ENCODE measurements at regions not wholly inside any gene's neighbourhood (a gene's known extent, or its start where the extent isn't known, plus 50 kb on each side); places are given as distances from the start of the nearest gene placed in this dataset.
A peak's percentile ranks its signal among the peaks of the same experiment; 100 is the strongest.
"Not testable (repeated sequence)": the region's sequence is repeated elsewhere in the genome, so short reads cannot be mapped to it uniquely, and the experiment has no call there.

DNA sequence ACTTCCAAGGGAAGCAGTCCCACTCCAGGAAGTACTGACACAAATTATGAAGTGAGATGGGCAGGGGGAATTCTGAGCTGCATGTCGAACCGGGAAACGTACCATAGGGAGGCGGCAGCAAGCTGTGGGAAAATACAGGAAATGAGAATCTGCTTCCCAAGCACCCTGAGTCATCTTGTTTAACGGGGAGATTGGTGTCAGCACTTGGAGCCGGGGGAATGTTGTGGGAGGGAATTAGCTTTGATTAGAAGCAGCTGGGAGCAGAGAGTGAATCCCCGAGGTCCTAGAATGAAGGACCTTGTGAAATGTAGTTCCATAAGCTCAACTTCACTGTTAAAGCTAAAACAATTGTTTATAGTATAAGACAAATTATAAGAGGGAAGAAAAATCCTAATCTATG is 141.4 kb upstream of the PRKCQ start:
- no peak for DNase-seq

DNA sequence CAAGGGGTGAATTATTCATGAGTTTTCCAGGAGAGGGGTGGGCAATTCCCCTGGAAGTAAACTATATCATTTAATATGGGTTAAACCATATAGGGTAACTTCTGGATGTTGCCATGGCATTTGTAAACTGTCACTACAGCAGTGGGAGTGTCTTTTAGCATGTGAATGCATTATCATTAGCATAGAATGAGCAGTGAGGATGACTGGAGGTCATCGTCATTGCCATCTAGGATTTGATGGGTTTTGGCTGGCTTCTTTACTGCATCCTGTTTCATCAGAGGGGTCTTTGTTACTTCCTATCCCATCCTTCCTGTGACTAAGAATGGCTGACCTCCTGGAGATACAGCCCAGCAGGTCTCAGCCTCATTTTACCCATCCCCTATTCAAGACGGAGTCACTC is 139.5 kb upstream of the PRKCQ start:
- DNase-seq: no peak

DNA sequence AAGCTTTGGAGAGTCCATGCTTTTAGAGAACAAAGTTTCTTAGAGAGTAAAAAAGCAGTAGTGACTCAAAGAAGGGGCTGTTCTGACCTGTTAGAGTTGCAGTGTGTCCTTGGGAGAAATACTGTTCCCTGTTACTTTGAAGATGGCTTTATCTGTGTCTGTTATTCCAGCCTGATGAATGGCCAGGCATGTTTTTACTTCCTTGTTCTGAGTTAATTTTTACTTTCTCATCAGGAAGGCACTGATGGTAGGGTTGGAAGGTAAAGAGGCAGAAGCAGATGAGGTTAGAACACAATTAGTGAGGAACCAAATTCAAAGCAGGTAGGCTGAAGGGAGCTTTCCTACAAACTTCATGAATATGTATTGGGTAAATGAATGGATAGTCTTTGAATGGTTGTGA is 138.5 kb upstream of the PRKCQ start:
- no peak for DNase-seq

DNA sequence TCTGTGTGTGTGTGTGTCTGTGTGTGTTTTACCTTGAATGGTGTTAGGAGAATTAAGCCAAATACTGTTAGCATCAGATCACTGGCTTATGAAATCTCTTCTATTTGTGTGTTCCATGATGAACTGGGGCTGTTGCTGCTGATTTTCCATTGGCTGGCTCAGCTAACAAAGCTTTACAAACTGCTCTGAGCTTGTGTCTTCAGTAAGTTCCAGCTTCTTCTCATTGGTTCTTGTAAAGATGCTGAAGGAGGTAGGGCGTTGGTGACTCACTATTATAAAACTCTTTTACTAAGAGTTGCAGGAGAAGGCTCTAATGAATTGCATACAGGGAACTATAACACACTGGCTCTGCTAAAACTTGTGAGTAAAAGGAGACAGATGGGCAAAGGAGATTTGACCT is 136.4 kb upstream of the PRKCQ start:
- DNase-seq: no peak

DNA sequence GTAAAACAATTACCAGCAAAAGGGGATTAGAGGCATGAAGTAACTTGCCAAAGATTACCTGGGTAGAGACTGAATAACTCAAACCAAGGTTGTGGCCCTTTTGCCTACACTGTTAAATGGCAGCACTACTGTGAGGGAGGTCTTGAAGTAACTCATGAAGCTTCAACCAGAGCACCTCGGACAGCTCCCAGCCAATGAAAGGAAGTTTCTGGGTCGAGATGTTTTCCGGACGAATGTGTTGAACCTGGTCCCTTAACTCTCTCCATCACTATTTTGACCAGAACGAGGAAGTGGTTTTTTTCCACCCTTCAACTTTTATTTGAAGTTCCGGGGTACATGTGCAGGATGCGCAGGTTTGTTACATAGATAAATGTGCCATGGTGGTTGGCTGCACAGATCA is 133.6 kb upstream of the PRKCQ start:
- DNase-seq: no peak

DNA sequence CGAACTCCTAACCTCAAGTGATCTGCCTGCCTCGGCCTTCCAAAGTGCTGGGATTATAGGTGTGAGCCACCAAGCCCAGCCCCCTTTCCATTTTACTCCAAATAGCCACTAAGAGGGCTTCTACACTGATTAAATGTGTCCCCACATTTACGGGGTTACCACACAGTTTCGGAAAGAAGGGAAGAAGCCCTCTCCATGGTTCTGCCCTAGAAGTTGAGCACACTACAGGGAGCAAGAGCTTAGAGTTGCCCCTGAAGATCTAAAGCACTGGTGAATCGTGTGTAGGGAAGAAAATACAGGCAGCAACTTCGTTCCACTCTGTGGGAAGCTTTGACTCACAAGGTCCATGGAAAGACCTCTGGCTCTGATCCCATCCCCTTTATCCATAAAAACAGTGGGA is 133.0 kb upstream of the PRKCQ start:
- DNase-seq: no peak

DNA sequence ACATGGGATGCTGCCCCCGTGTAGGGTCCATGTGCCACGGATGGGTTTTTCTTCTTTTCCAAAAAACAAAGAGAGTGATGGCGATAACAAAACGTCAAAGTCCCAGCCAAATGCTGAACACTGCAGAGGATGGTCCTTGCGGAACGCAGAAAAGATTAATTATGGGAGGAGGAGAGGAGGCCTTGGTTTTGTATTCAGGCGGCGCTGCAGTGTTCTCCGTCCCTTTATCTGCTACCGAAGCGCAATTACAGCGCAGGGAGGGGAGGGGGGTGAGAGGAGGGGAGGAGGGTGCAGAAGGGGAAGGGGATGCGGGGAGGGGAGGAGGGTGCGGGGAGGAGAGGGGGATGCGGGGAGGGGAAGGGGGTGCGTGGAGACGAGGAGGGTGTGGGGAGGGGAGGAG is 131.8 kb upstream of the PRKCQ start:
- DNase-seq: no peak

DNA sequence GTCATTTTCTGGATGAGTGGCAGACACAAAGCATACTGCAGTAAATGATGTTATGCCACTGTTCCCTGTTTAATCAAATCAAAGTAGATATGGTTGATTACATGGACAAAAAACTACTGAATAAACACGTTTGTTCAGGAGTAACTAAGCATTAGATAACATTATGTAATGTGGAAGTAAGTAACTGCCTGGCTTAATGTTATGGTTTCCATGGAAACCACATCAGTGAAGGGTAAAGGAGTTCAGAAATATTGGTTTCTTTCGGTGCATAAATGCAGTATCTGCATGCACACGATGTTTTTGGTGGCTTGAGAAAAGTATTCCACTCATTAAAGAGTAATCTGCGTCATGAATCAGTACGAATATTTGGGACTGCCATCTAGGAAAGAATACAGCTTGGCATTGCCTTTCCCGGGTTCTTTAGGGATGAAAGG is 131.3 kb upstream of the PRKCQ start:
- no peak for DNase-seq

DNA sequence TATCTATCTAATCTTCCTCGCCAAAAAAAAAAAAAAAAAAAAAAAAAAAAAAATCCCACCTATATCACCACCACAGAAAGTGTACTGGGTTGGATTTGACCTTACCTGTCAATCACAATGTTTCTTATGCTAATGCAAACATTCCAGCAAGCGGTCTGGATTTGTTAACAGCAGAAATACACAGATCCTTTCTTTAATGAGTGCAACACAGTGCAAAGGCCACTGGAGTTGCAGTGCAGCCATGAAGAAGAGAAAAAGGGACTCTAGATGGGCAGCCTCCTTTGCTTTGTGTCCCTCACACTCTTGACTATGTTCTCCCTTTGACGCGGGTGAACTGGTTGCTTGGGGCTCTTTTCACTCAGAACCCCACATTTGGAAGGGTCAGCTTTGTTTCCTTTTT is 127.3 kb upstream of the PRKCQ start:
- no peak for DNase-seq

DNA sequence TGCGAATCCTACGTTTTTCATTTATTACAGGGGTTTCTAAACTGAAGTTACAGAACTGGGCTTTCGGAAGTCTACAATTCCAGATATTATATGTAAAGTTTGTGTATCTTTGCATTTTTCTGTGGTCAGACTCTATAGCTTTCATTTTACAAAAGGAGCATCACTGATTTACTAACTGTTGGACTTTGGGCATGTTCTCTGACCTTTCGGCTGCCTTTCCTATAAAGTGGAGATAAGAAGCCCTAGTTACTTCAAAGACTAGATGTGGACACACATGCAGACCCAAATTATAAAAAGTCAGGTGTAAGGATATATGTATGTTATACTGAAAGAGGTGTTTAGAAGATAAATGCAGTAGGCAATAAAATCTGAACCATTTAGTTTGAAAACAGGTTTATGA is 126.6 kb upstream of the PRKCQ start:
- no peak for DNase-seq

DNA sequence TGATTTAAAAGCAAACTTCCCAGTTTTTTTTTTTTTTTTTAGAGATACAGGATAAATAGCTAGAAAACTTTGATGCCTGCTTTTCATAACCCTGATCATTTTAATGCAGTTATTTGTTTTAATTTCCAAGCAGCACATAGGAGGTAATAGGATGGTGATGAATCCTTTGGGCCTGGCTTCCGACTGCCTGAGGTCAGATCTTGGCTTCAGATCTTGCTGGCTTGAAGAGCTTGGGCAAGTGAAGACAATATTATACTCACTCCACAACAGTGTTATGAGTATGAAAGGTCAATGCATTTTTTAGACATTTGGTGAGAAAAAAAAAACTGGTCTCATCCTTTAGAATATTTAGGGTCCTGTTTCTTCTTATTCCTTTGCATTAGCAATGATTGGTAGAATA is 124.8 kb upstream of the PRKCQ start:
- no peak for DNase-seq

DNA sequence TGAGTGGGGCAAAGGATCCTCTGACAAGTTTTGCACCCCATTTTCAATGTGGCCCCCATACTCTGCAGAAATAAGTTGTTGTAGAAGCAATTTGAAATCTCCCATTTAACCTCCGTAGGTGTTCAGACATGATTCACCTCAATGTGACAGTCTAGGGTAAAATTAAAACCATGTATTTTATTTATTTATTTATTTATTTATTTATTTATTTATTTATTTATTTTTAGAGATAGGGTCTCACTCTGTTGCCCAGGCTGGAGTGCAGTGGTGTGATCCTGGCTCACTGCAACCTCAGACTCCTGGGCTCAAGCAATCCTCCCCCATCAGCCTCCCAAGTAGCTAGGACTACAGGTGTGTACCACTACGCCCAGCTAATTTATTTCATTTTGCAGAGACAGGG is 122.8 kb upstream of the PRKCQ start:
- not testable (repeated sequence) for DNase-seq

DNA sequence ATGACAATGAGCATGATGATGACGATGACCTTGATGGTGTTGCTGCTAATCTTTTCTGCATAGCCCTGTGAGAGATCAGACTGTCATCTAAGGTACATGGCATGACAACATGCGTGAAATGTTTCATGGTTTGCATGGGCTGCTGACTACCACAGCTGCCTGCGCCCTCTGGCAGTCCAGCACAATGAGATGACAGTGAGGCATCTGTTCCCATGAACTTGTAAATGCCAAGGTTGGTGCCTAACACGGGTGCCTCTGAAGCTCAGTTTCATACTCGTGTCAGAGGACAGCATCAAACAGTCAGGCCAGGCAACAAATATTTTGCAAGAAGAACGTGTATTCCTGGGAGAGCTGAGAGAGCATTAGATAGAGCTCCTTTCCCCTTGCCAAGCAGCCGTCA is 122.0 kb upstream of the PRKCQ start:
- no peak for DNase-seq

DNA sequence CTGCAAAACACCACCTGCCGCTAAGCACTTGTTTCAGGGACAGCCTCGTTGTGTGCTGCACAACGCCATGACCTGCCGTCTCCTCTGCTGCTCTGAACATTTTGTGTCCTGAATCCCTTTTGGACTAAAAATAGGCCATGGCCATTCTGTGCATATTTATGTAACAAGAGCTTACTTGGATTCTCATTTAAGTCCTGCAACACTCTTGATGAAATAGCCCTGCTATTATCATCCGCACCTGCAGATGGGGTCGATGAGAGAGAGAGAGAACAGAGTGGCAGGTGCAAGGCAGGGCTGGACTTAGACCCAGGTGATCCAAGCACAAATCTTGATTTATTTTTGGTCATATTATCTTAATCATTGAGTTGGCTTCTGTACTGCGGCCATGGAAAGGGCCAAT is 121.2 kb upstream of the PRKCQ start:
- DNase-seq: no peak

DNA sequence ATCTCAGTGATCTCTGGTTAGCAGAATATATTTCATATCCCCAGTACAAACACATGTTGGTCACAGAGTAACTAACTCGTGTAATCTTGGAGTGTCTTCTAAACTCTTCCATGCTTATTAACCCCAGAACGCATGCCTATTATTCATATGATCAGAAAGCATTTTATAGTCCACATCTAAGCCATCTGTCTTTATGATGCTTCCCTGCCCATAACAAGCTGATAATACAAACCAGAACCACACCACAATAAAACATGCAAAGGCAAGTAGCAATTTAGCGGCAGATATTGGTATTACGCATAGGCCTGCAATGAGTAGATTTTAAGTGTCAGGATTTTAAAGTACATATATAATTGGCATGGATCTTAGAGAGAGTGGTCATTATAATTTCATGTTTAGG is 120.0 kb upstream of the PRKCQ start:
- no peak for DNase-seq

DNA sequence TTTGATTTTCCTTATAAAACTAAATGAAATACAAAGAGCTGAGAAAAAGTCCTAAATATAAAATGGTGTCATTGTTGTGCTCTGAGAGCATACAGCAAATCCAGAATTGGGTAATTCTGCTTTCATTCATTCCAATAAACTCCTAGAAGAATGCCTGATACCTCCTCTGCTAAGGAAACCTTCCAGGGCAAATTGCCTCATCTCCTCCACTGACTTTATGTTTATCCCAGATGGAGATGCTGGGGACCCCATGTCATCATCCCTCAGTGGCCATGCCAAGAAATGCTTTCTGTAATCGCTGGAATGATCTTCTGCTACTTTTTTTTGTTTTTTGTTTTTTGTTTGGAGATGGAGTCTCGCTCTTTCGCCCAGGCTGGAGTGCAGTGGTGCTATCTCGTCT is 119.3 kb upstream of the PRKCQ start:
- DNase-seq: no peak

DNA sequence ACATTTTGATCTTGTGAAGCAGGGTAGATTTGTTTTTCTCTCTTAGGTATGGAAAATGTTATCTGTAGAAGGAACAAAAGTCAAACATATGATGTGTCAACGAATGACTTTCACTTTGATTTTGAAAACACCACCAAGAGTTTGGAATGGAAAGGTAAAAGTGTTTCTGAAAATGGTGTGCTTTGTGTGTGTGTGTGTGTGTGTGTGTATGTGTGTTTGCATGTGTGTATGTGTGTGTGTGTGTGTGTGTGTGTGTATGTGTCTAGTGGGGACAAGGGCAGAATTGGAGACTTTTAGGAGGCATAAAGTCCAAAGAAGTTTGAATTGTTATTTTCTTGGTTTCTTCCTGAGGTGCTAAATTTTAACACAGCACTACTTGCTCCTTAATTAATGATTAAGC is 115.4 kb upstream of the PRKCQ start:
- no peak for DNase-seq

DNA sequence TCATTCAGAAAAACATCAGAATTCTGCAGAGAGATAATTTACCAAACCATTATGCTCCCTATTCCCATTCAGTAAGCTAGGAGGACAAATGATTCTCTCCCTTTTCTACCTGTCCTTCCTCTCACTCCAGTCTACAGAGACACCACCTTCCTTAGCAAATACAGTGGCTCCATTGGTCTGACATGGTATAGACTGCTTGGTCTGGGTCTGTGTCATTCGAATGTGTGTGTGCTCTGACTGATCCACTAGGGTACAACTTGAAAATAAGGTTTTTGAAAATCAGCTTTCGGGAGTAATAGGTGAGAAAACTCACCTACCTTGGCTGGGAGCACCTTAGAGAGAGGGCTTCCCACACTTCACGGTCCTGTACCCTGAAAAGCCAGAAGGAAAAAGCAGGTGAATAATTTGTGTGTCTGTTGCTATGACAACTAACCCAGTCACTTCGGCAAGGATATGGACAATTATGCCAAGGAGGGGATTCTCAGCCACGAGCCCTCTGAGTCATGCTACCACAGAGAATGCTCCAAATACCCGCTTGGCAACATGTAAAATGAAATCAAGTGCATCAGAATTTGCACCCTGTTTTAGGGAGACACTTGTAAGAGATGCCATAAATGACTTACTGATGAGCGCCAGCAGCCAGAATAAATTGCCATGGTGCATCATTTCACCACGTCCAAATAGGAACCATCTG is 114.5 kb upstream of the PRKCQ start:
- DNase-seq: no peak

DNA sequence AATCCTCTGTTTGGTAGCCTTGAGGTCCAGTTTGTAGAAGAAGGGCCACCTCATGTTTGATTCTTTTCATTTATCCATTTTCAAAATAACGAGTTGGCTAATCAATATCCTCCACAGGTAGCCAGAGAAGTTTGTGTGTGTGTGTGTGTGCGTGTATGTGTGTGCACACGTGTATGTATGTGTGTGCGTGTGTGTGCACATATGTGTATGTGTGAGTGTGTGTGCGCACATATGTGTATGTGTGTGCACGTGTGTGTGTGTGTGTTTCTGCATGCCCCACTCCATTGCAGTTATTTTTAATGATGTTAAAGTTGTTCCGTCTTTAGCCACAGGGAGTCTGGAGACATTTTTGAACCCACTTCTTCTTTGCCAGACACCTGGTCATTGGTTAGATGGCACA is 112.8 kb upstream of the PRKCQ start:
- no peak for DNase-seq

DNA sequence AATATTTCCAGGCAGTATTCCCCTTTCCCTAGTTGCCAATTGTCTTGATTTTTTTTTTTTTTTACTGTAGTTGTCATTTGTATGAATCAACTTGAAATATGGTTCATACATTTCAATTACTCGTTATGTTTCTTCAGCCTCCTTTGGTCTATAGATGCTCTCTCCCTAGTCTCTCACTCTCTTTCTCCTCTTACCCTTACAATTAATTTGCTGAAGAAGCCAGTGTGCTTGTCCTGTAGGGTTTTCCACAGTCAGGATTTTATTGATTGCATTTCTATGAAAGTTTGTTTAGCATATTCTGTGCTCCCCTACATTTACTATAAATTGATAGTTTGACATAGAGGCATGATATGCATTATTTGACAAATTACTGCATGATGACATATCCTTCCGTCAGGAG is 112.0 kb upstream of the PRKCQ start:
- no peak for DNase-seq

DNA sequence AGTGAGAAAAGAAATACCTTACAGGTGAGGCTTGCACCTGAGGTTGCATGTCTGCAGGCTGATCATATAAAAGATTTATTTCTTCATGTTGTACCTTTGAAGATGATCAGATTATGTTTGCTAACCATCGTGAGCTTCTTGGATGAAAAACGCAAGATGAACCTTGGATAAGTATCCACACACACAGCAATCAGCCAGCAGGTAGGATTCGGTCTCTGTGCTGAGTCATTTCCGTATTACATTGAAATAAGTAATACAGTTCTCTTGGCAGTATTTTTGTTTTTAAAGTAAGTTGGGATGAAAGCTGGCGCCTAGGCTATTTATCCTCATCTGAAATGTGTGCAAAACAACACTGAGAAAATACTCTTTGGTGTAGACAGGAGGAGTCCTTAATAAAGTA is 109.0 kb upstream of the PRKCQ start:
- no peak for DNase-seq

DNA sequence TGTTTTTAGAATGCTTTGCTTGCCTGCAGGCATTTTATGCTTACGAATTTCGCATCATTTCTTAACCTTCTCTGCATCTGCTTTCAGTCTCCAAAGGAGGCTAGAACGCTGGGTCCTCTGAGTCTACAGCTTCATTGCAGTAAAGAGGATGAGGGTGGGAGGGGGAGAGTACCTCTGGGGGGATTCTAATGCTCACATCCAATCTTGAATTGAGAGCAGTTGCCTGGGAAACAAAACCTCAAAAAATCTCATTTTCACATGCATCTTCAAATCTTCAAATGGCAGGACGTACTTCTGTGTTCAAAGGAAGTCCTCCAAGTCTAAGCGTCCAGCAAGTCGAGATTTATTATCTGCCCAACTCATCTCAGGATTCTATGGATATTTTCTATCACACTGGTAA is 100.7 kb upstream of the PRKCQ start:
- DNase-seq: no peak

DNA sequence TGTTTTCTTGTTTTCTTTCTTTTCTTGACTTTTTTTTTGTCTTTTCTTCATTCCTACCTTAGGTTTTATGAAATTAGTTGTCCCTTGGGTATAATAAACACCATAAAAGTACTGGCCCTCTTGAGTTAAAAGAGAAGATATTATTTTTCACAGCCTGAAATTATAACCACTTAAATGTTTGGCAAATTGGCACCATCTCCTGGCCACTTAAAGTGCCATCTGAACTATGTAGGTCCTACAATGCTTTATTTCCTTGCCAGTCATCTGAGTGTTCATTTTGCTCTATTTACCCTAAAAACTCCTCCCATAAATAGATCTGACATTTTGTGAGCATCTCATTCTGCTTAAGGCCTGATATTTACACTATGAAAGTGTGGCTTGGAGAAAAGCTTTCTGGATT is 98.9 kb upstream of the PRKCQ start:
- DNase-seq: no peak

DNA sequence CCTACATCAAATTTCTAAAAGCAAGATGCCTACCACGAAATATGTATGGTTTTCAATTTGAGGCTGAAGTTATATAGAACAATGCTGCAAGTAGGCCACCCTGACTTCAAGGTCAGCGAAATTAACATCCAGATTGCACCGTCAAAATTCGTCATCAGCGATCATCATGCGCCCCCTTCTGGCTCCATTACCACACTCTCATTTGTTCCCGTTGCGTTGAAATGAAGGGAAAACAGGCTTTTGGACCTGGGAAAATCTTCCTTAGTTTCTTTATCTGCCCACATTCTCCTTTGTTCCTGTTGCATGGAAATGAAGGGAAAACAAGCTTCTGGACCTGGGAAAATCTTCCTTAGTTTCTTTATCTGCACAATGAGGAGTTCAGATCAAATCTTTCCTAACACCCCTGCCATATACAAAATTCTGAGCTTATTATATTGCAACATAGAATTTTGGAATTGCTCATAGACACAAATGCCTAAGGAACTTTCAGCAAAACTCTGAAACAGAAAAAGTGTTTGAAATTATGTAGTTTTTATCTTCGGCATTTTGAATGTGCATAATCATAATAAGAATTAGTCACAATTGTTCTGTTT is 98.2 kb upstream of the PRKCQ start:
- peak; percentile 77 for DNase-seq

DNA sequence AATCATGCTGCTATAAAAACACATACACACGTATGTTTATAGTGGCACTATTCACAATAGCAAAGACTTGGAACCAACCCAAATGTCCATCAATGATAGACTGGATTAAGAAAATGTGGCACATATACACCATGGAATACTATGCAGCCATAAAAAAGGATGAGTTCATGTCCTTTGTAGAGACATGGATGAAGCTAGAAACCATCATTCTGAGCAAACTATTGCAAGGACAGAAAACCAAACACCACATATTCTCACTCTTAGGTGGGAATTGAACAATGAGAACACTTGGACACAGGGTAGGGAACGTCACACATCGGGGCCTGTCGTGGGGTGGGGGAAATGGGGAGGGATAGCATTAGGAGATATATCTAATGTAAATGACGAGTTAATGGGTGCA is 97.1 kb upstream of the PRKCQ start:
- DNase-seq: not testable (repeated sequence)
